ENCODE measurements at regions not wholly inside any gene's neighbourhood (a gene's known extent, or its start where the extent isn't known, plus 50 kb on each side); places are given as distances from the start of the nearest gene placed in this dataset.
"Not testable (repeated sequence)": the region's sequence is repeated elsewhere in the genome, so short reads cannot be mapped to it uniquely, and the experiment has no call there.

GRCh38 chr11:71707083-71707482, 124.4 kb upstream of the KRTAP5-11 start:
- H3K9me3 Mint-ChIP-seq, H3K27ac Mint-ChIP-seq, H3K27me3 Mint-ChIP-seq, H3K36me3 Mint-ChIP-seq, H3K4me1 Mint-ChIP-seq, H3K4me3 Mint-ChIP-seq, CTCF ChIA-PET, DNase-seq: not testable (repeated sequence)

- H3K27me3 Mint-ChIP-seq, CTCF ChIA-PET, H3K36me3 Mint-ChIP-seq, H3K27ac Mint-ChIP-seq, H3K4me3 Mint-ChIP-seq, H3K4me1 Mint-ChIP-seq, DNase-seq, H3K9me3 Mint-ChIP-seq: not testable (repeated sequence)
Observed at GRCh38 chr11:71709541-71709940, 123.5 kb upstream of the DEFB108B start.

- DNase-seq, H3K4me3 Mint-ChIP-seq, H3K4me1 Mint-ChIP-seq, CTCF ChIA-PET, H3K9me3 Mint-ChIP-seq, H3K27ac Mint-ChIP-seq, H3K36me3 Mint-ChIP-seq, H3K27me3 Mint-ChIP-seq: not testable (repeated sequence)
Observed at GRCh38 chr11:71710171-71710671, 122.8 kb upstream of the DEFB108B start.

GRCh38 chr11:71710701-71711385, 122.2 kb upstream of the DEFB108B start:
- H3K9me3 Mint-ChIP-seq, H3K4me3 Mint-ChIP-seq, H3K27ac Mint-ChIP-seq, H3K36me3 Mint-ChIP-seq, H3K27me3 Mint-ChIP-seq, DNase-seq, CTCF ChIA-PET, H3K4me1 Mint-ChIP-seq: not testable (repeated sequence)

GRCh38 chr11:71712350-71712749, 120.7 kb upstream of the DEFB108B start:
- H3K4me1 Mint-ChIP-seq, H3K9me3 Mint-ChIP-seq, CTCF ChIA-PET, H3K27ac Mint-ChIP-seq, DNase-seq, H3K4me3 Mint-ChIP-seq, H3K27me3 Mint-ChIP-seq, H3K36me3 Mint-ChIP-seq: not testable (repeated sequence)

- CTCF ChIA-PET, H3K4me1 Mint-ChIP-seq, H3K4me3 Mint-ChIP-seq: not testable (repeated sequence)
Observed at GRCh38 chr11:71712846-71713245, 120.2 kb upstream of the DEFB108B start.

GRCh38 chr11:71714510-71714909, 118.5 kb upstream of the DEFB108B start:
- H3K9me3 Mint-ChIP-seq, H3K4me1 Mint-ChIP-seq, CTCF ChIA-PET, H3K36me3 Mint-ChIP-seq, H3K27me3 Mint-ChIP-seq, H3K4me3 Mint-ChIP-seq, H3K27ac Mint-ChIP-seq, DNase-seq: not testable (repeated sequence)

More at GRCh38 chr11:71712846-71713245, 120.2 kb upstream of the DEFB108B start:
- H3K27me3 Mint-ChIP-seq, H3K9me3 Mint-ChIP-seq, H3K36me3 Mint-ChIP-seq, DNase-seq, H3K27ac Mint-ChIP-seq: not testable (repeated sequence)

- H3K4me1 Mint-ChIP-seq, CTCF ChIA-PET, H3K4me3 Mint-ChIP-seq, H3K27me3 Mint-ChIP-seq, H3K27ac Mint-ChIP-seq, DNase-seq, H3K9me3 Mint-ChIP-seq, H3K36me3 Mint-ChIP-seq: not testable (repeated sequence)
Observed at GRCh38 chr11:71721840-71722239, 111.2 kb upstream of the DEFB108B start.

- H3K9me3 Mint-ChIP-seq, H3K4me3 Mint-ChIP-seq, H3K4me1 Mint-ChIP-seq, H3K27ac Mint-ChIP-seq, CTCF ChIA-PET, DNase-seq, H3K36me3 Mint-ChIP-seq: not testable (repeated sequence)
- peaks cover 11% of the 10 kb centered on the region for H3K27me3 Mint-ChIP-seq
Observed at GRCh38 chr11:71723991-71724390, 109.0 kb upstream of the DEFB108B start.

- H3K9me3 Mint-ChIP-seq, H3K4me1 Mint-ChIP-seq, H3K27ac Mint-ChIP-seq, CTCF ChIA-PET, H3K36me3 Mint-ChIP-seq, H3K4me3 Mint-ChIP-seq, DNase-seq: not testable (repeated sequence)
- H3K27me3 Mint-ChIP-seq: peaks cover 11% of the 10 kb centered on the region
Observed at GRCh38 chr11:71730748-71731147, 102.3 kb upstream of the DEFB108B start.

GRCh38 chr11:71734368-71734767, 98.6 kb upstream of the DEFB108B start:
- H3K36me3 Mint-ChIP-seq, H3K4me1 Mint-ChIP-seq, CTCF ChIA-PET, H3K9me3 Mint-ChIP-seq, H3K27ac Mint-ChIP-seq, H3K4me3 Mint-ChIP-seq: not testable (repeated sequence)
- H3K27me3 Mint-ChIP-seq: peaks cover 18% of the 10 kb centered on the region
- peak; percentile 34 for DNase-seq

- DNase-seq, H3K9me3 Mint-ChIP-seq, H3K27ac Mint-ChIP-seq, H3K4me1 Mint-ChIP-seq, H3K36me3 Mint-ChIP-seq, H3K4me3 Mint-ChIP-seq, CTCF ChIA-PET: not testable (repeated sequence)
- H3K27me3 Mint-ChIP-seq: peaks cover 46% of the 10 kb centered on the region
Observed at GRCh38 chr11:71738317-71738716, 94.7 kb upstream of the DEFB108B start.

- H3K27me3 Mint-ChIP-seq: peaks cover 54% of the 10 kb centered on the region
- H3K4me3 Mint-ChIP-seq, H3K9me3 Mint-ChIP-seq, H3K27ac Mint-ChIP-seq, CTCF ChIA-PET, H3K36me3 Mint-ChIP-seq, H3K4me1 Mint-ChIP-seq, DNase-seq: not testable (repeated sequence)
Observed at GRCh38 chr11:71743385-71743784, 89.6 kb upstream of the DEFB108B start.

GRCh38 chr11:71745656-71746055, 87.3 kb upstream of the DEFB108B start:
- H3K9me3 Mint-ChIP-seq, H3K4me3 Mint-ChIP-seq, CTCF ChIA-PET, H3K4me1 Mint-ChIP-seq, DNase-seq, H3K27ac Mint-ChIP-seq, H3K36me3 Mint-ChIP-seq: not testable (repeated sequence)
- peaks cover 53% of the 10 kb centered on the region for H3K27me3 Mint-ChIP-seq

GRCh38 chr11:71746263-71746662, 86.7 kb upstream of the DEFB108B start:
- H3K27me3 Mint-ChIP-seq: peaks cover 50% of the 10 kb centered on the region
- H3K9me3 Mint-ChIP-seq, CTCF ChIA-PET, H3K27ac Mint-ChIP-seq, DNase-seq, H3K4me1 Mint-ChIP-seq, H3K4me3 Mint-ChIP-seq, H3K36me3 Mint-ChIP-seq: not testable (repeated sequence)

All from activated naive CD4-positive, alpha-beta T cell treated with anti-CD3 and anti-CD28 coated beads, Interleukin-2, amount 10 ng/mL, durations not matched to agents 7 days and 5 days (primary cell).